Right lobe of liver (tissue), 4 donors: ENCODE measurements at regions not wholly inside any gene's neighbourhood (a gene's known extent, or its start where the extent isn't known, plus 50 kb on each side); places are given as distances from the start of the nearest gene placed in this dataset.

Experiments used
- CTCF ChIP-seq, 4 donors: fragments of 200-600 bp in 3 of 4; fragments of 450-650 bp in 1 of 4; IDR thresholded peaks; one replicate each; pipeline versions ENCODE4 v1.5.1 to v1.8.0; 2016 to 2022; ENCODE audit warnings: antibody characterized with exemption in 4 of 4, mild to moderate bottlenecking in 2 of 4
- POLR2A ChIP-seq: fragments of 450-650 bp; IDR thresholded peaks from one replicate; pipeline ENCODE4 v1.6.1; 2017; ENCODE audit warnings: antibody characterized with exemption, mild to moderate bottlenecking
- donor health status: DM: no; HTN: no; CAD: no.
- donor health status: DM: no; HTN: no; CAD: no.
- donor health status: DM: no; HTN: yes; CAD: no.

GRCh38 chr4:29571322-29571721 lies 1148.8 kb upstream of the PCDH7 start:
- TF ChIP-seq CTCF (IDR thresholded peaks at IDR 0.05) (no peak), POLR2A (no peak)
